ENCODE measurements at regions not wholly inside any gene's neighbourhood (a gene's known extent, or its start where the extent isn't known, plus 50 kb on each side); places are given as distances from the start of the nearest gene placed in this dataset.

DNA sequence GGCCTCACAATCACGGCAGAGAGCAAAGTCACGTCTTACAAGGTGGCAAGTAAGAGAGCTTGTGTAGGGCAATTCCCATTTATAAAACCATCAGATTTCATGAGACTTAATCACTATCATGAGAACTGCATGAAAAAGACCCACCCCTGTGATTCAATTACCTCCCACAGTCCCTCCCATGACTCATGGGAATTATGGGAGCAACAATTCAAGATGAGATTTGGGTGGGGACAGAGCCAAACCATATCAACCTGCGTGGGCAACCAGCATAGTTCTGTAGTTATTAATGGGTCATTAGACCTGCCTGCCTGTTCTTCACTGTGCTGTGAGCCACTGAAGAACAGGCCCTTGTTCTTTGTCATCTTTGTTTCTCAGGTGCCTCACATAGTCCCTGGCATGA is 593.7 kb upstream of the BOD1L1 start:
- Histone ChIP-seq H3K9ac (ENCODE audit: low read length) (no peak overlapping the region), H3K79me2 (ENCODE audit: low read length) (no peaks in the 10 kb centered on the region), H2AFZ (ENCODE audit: low read length) (no peak overlapping the region), H3K27ac (ENCODE audit: low read length) (no peak overlapping the region), H3K9me3 (replicated peaks; ENCODE audit: insufficient read depth, low read length) (no peaks in the 10 kb centered on the region), H4K20me1 (ENCODE audit: insufficient read depth, low read length) (no peaks in the 10 kb centered on the region), H3K9me2 (replicated peaks; ENCODE audit: insufficient read depth, low read length) (no peaks in the 10 kb centered on the region), H3K4me2 (ENCODE audit: low read depth, low read length) (no peak overlapping the region), H3K4me1 (ENCODE audit: low read length) (peaks cover 6% of the 10 kb centered on the region; the same call in 1 of the 2 replicates), H3K4me3 (ENCODE audit: low read length) (no peak overlapping the region), H3F3A (ENCODE audit: insufficient read depth, low read length) (0 out of 2 replicates have a peak, but pooled peaks cover 3% of the 10 kb centered on the region), H3K27me3 (replicated peaks; ENCODE audit: insufficient read depth, low read length) (no peaks in the 10 kb centered on the region), H3K36me3 (replicated peaks; ENCODE audit: insufficient read depth, low read length) (no peaks in the 10 kb centered on the region)
- TF ChIP-seq EZH2 (optimal IDR thresholded peaks at IDR 0.05; ENCODE audit: low read depth, low read length) (no peak), EZH2phosphoT487 (IDR thresholded peaks at IDR 0.05; ENCODE audit: low read length) (no peak)
- TF ChIP-seq, protein P1, sequence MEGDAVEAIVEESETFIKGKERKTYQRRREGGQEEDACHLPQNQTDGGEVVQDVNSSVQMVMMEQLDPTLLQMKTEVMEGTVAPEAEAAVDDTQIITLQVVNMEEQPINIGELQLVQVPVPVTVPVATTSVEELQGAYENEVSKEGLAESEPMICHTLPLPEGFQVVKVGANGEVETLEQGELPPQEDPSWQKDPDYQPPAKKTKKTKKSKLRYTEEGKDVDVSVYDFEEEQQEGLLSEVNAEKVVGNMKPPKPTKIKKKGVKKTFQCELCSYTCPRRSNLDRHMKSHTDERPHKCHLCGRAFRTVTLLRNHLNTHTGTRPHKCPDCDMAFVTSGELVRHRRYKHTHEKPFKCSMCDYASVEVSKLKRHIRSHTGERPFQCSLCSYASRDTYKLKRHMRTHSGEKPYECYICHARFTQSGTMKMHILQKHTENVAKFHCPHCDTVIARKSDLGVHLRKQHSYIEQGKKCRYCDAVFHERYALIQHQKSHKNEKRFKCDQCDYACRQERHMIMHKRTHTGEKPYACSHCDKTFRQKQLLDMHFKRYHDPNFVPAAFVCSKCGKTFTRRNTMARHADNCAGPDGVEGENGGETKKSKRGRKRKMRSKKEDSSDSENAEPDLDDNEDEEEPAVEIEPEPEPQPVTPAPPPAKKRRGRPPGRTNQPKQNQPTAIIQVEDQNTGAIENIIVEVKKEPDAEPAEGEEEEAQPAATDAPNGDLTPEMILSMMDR (IDR thresholded peaks at IDR 0.05; ENCODE audit: low read length) = no peak
- DNase-seq = no peak

DNA sequence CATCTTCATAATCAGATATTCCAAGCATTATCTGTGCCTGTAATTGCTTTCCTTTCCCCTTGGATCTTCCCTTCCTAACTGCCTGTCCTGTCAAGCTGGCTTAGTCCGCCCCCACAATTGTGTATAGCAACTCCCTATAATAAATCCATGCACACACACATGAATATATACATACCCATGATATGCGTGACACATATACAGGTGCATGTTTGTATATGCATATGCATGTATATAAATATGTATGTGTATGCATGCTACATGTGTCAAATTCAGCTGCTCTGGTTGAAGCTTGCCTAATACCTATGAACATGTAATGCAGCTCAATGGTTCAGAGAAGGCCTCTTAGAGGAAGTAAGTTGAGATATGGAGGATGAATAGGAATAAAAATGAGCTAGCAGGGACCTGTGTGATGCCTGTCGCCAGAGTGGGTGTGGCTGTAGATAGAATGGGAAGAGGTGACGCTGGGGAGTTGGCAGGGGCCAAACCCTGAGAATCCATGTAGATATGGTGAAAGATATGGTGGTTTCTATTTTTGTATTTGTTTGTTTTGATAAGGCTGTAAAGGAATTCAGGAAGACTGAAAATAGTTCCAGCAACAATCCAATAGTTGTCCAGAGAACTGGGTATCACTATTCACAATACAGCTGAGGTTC is 595.0 kb upstream of the BOD1L1 start:
- Histone ChIP-seq H3K79me2 (ENCODE audit: low read length) (no peaks in the 10 kb centered on the region), H3K9ac (ENCODE audit: low read length) (no peak overlapping the region), H3F3A (ENCODE audit: insufficient read depth, low read length) (0 out of 2 replicates have a peak, but pooled peaks cover 3% of the 10 kb centered on the region), H3K4me3 (ENCODE audit: low read length) (no peak overlapping the region), H3K27me3 (replicated peaks; ENCODE audit: insufficient read depth, low read length) (no peaks in the 10 kb centered on the region), H4K20me1 (ENCODE audit: insufficient read depth, low read length) (no peaks in the 10 kb centered on the region), H3K36me3 (replicated peaks; ENCODE audit: insufficient read depth, low read length) (no peaks in the 10 kb centered on the region), H3K4me1 (ENCODE audit: low read length) (peaks cover 6% of the 10 kb centered on the region; the same call in 1 of the 2 replicates), H3K9me2 (replicated peaks; ENCODE audit: insufficient read depth, low read length) (no peaks in the 10 kb centered on the region), H3K27ac (ENCODE audit: low read length) (no peak overlapping the region), H2AFZ (ENCODE audit: low read length) (no peak overlapping the region), H3K4me2 (ENCODE audit: low read depth, low read length) (no peak overlapping the region), H3K9me3 (replicated peaks; ENCODE audit: insufficient read depth, low read length) (no peaks in the 10 kb centered on the region)
- no peak for DNase-seq
- no peak for TF ChIP-seq EZH2phosphoT487 (IDR thresholded peaks at IDR 0.05; ENCODE audit: low read length)
- TF ChIP-seq, protein P1 (IDR thresholded peaks at IDR 0.05; ENCODE audit: low read length) = no peak
- no peak for TF ChIP-seq EZH2 (optimal IDR thresholded peaks at IDR 0.05; ENCODE audit: low read depth, low read length)

DNA sequence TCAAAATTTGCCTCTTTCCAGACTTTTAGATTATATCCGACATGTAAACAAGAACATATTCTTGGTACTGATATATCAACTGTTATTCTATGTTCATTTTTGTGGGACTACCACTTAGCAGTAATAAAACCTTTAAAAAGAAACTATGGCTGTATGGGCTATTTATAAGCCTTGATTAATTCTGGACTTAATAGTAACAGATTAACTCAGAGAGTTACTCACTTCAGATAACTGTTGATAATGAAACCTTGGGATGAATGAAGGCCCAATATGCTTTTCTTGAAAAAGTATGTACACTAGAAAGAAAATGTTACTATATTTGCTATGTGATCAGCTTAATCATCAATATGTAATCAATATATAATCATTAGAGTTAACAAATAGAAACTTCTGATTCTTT is 595.9 kb upstream of the BOD1L1 start:
- Histone ChIP-seq H4K20me1 (ENCODE audit: insufficient read depth, low read length) (no peaks in the 10 kb centered on the region), H3K4me1 (ENCODE audit: low read length) (peaks cover 6% of the 10 kb centered on the region; the same call in 1 of the 2 replicates), H3F3A (ENCODE audit: insufficient read depth, low read length) (0 out of 2 replicates have a peak, but pooled peaks cover 3% of the 10 kb centered on the region), H3K4me2 (ENCODE audit: low read depth, low read length) (no peak overlapping the region), H3K27me3 (replicated peaks; ENCODE audit: insufficient read depth, low read length) (no peaks in the 10 kb centered on the region), H3K79me2 (ENCODE audit: low read length) (no peaks in the 10 kb centered on the region), H2AFZ (ENCODE audit: low read length) (no peak overlapping the region), H3K27ac (ENCODE audit: low read length) (no peak overlapping the region), H3K36me3 (replicated peaks; ENCODE audit: insufficient read depth, low read length) (no peaks in the 10 kb centered on the region), H3K4me3 (ENCODE audit: low read length) (no peak overlapping the region), H3K9me2 (replicated peaks; ENCODE audit: insufficient read depth, low read length) (no peaks in the 10 kb centered on the region), H3K9ac (ENCODE audit: low read length) (no peak overlapping the region), H3K9me3 (replicated peaks; ENCODE audit: insufficient read depth, low read length) (no peaks in the 10 kb centered on the region)
- no peak for TF ChIP-seq EZH2 (optimal IDR thresholded peaks at IDR 0.05; ENCODE audit: low read depth, low read length)
- TF ChIP-seq, protein P1 (IDR thresholded peaks at IDR 0.05; ENCODE audit: low read length) = no peak
- TF ChIP-seq EZH2phosphoT487 (IDR thresholded peaks at IDR 0.05; ENCODE audit: low read length) = no peak
- DNase-seq = no peak

All from MM.1S (cell line).